GM13976 (cell line): ENCODE measurements at regions not wholly inside any gene's neighbourhood (a gene's known extent, or its start where the extent isn't known, plus 50 kb on each side); places are given as distances from the start of the nearest gene placed in this dataset.

Experiments
- DNase-seq: peaks from one replicate; pipeline ENCODE4 v3.0.0; 2012; ENCODE audit warnings: low spot score
- in situ Hi-C: fragments of 300-500 bp; cut with MboI; formaldehyde crosslinking; loops from one replicate; pipeline ENCODE4 v1.12.0; 2022; ENCODE audit warnings: low sequenced_read_pairs, mixed read lengths, inconsistent platforms; ENCODE audit not compliant: unreplicated experiment
- TF ChIP-seq, protein P1 (sequence below): IDR thresholded peaks from 2 replicates; pipeline ENCODE4 v1.5.1; 2012; ENCODE audit warnings: borderline replicate concordance, mild to moderate bottlenecking; ENCODE audit not compliant: insufficient read depth; ENCODE audit errors: extremely low read depth, missing control alignments, control extremely low read depth

DNA sequence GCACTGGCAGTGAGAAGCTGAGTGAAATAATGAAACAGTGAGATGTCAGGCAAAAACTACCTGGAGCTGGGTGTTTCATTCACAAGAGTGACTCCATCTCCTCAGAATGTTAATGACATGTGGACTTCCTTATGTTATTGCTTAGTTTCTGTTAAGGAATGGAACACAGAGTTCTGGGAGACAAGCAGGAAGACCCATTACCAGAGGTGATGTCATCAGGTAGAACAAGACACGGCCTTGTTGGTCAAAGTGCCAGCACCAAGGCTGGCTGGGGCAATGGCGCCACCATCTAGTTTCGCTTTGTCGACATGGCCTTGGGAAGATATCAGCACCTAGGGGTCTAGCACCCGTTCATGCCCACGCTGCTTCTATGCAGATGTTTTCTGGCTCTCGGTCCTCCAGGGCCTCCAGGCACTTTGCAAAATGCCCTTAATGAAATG lies 252.2 kb downstream of the FAM43A start:
- in situ Hi-C loops: no loop called here
- TF ChIP-seq, protein P1, sequence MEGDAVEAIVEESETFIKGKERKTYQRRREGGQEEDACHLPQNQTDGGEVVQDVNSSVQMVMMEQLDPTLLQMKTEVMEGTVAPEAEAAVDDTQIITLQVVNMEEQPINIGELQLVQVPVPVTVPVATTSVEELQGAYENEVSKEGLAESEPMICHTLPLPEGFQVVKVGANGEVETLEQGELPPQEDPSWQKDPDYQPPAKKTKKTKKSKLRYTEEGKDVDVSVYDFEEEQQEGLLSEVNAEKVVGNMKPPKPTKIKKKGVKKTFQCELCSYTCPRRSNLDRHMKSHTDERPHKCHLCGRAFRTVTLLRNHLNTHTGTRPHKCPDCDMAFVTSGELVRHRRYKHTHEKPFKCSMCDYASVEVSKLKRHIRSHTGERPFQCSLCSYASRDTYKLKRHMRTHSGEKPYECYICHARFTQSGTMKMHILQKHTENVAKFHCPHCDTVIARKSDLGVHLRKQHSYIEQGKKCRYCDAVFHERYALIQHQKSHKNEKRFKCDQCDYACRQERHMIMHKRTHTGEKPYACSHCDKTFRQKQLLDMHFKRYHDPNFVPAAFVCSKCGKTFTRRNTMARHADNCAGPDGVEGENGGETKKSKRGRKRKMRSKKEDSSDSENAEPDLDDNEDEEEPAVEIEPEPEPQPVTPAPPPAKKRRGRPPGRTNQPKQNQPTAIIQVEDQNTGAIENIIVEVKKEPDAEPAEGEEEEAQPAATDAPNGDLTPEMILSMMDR: no peak
- no peak for DNase-seq

DNA sequence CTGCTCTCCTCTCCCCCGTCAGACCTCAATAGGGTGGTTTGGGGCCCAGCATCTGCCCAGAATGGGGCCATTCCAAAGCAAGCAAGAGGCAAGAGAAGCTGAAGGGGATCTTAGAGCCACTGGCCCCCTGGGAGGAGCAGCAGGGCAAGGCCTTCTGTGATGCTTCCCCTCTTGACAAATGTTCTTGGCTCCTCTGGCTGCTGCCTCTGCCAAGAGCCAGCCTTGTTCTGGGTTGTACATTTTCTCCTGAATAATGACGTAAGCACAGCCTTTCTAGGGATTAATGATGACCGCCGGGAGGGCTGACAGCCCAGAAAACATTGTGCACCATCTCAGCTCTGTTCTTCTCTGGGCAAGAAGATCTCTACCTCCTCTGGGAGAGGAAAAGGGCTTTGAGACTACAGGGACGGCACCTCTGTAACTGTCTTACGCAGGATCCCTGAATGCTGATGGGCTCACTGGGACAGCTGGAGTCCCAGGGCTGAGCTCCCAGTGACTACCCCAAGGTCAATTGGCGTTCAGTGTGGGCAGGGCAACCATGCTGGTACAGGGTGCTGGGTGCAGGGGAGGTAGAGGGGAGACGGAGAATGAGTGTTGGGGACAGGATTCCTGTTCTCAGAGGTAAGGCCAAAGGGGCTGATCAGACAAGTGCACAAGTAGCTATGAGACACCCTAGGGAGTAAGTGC lies 253.3 kb downstream of the FAM43A start:
- TF ChIP-seq, protein P1: no peak
- in situ Hi-C loops: no loop called here
- no peak for DNase-seq

GRCh38 chr3:194939532-194939909 lies 253.8 kb downstream of the FAM43A start:
- DNase-seq: no peak
- in situ Hi-C loops: no loop called here
- TF ChIP-seq, protein P1: no peak

DNA sequence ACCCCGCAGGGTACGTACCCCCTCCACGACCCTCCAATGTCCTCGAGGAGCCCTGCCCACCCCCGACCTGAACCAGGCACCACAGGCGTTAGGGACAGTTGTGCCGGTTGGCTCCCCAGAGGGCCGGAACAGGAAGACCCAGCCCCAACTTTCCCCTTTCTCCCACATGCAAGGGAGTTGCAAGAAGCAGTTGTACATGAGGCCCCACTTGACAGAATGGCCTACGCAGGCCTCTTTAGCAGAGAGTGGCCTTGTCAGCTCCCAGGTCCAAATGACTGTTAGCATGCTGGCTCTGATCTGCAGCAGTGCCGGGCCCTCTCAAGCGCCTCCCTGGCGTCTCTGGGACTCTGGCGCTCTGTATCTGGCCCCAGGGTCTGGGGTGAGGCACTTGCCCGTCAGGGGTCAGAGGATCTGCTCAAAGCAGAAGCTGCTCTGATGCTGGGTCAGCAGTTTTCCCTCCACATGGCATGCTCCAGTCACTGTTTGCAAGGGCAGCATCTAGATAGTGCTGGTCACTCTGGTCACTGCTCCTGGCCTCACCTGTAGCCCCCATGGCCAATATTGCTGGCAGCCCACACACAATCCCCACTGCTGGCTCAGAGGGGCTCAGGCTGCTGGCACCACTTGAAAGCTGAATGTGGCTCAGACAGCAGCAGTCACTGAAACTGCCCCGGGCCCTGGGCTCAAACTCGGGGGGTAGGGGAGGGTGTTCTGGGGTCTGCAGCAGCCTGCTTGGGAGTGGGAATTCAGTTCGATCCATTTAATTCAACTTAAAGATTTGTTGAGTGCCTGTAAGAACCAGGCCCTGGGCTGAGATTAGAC lies 254.5 kb downstream of the FAM43A start:
- in situ Hi-C loops: no loop called here
- DNase-seq: no peak
- TF ChIP-seq, protein P1: no peak

DNA sequence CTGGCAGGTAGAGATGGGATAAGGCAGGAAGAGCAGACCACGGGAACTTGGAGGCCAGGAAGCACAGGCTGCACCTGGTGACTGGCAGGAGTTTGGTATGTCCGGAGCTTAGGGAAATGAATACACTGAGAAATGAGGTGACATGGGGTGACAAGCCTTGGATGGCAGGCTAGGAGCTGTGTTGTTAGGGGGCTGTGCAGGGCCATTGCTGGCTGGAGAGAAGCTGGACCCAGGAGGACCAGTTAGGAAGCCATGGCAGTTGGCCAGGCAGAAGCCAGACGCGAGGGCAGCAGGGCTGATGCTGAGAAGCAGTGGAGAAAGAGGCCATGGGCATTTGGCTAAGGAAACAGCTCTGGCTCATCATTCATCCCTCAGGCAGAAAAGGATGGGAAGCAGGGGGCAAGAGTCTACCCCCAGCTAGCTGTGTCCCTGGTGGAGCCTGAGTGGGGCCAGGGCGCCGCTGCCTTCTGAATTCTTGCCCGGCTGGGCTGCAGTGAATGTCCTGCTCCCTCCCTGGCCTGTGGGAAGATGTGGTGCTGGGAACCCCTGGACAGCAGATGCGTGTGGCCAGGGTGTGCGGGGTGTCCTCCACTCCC lies 255.8 kb downstream of the FAM43A start:
- TF ChIP-seq, protein P1: no peak

DNA sequence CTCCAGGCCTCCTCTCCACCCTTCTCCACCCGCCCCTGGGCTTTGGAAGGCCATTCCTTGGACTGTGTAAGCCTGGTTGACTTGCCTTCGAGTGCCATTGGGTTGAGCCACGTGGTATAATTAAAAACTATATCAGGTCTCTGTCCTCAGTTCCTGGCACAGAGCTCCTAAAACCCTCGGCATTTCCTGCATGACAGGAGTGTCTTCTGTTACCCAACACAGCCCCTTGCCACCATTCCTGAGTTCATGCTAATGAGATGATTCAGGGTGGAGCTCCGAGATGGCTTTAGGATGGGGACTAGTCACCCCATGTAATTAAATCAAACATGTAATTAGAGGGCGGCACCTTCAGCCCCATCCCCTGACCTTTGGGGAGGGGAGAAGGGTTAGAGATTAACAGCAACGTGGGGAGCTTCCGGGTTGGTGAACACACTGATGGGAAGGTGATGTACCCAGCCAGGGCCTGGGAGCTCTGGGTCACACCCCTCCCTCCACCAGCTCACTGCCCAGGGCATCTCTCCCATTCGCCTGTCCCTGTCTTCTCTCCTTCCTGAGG lies 256.4 kb downstream of the FAM43A start:
- in situ Hi-C loops: no loop called here
- TF ChIP-seq, protein P1: no peak

More for the DNA sequence above, 255.8 kb downstream of the FAM43A start:
- DNase-seq: no peak
- in situ Hi-C loops: no loop called here

More for the DNA sequence above, 256.4 kb downstream of the FAM43A start:
- no peak for DNase-seq
